H9 (cell line): ENCODE measurements at regions not wholly inside any gene's neighbourhood (a gene's known extent, or its start where the extent isn't known, plus 50 kb on each side); places are given as distances from the start of the nearest gene placed in this dataset.

Source experiments
- DNase-seq: peaks from one replicate; pipeline ENCODE4 v3.0.0-alpha.2; 2017
- H2AFZ ChIP-seq: one replicate; pipeline ENCODE4 v1.6.1; 2013; ENCODE audit warnings: mild to moderate bottlenecking, low read length, control low read depth, moderate library complexity
- H2AK5ac ChIP-seq: 2 replicates; pipeline ENCODE4 v1.6.1; 2013; ENCODE audit warnings: low read length, control low read depth, mixed read lengths; ENCODE audit not compliant: insufficient read length
- H2BK120ac ChIP-seq: one replicate; pipeline ENCODE4 v1.6.1; 2013; ENCODE audit warnings: low read depth, mild to moderate bottlenecking, low read length, control low read depth, inconsistent platforms; ENCODE audit not compliant: poor library complexity, severe bottlenecking
- H2BK12ac ChIP-seq: 2 replicates; pipeline ENCODE4 v1.6.1; 2013; ENCODE audit warnings: low read length, control low read depth, mixed read lengths, low read depth; ENCODE audit not compliant: insufficient read length
- H2BK15ac ChIP-seq: 2 replicates; pipeline ENCODE4 v1.6.1; 2013; ENCODE audit warnings: low read depth, low read length, control low read depth
- H2BK20ac ChIP-seq: one replicate; pipeline ENCODE4 v1.6.1; 2013; ENCODE audit warnings: low read depth, mild to moderate bottlenecking, low read length, control low read depth, inconsistent platforms; ENCODE audit not compliant: poor library complexity, severe bottlenecking
- H2BK5ac ChIP-seq: 2 replicates; pipeline ENCODE4 v1.6.1; 2013; ENCODE audit warnings: low read length, control low read depth, mixed read lengths; ENCODE audit not compliant: insufficient read length
- H3K14ac ChIP-seq: 2 replicates; pipeline ENCODE4 v1.6.1; 2013; ENCODE audit warnings: low read length, control low read depth; ENCODE audit not compliant: insufficient read depth
- H3K18ac ChIP-seq: 2 replicates; pipeline ENCODE4 v1.6.1; 2013; ENCODE audit warnings: low read depth, mild to moderate bottlenecking, mixed read lengths, low read length, control low read depth; ENCODE audit not compliant: insufficient read length
- H3K23ac ChIP-seq: 2 replicates; pipeline ENCODE4 v1.6.1; 2013; ENCODE audit warnings: low read length, control low read depth, mixed read lengths, low read depth; ENCODE audit not compliant: insufficient read length
- H3K23me2 ChIP-seq: 2 replicates; pipeline ENCODE4 v1.6.1; 2013; ENCODE audit warnings: low read depth, mild to moderate bottlenecking, mixed read lengths, low read length, control low read depth; ENCODE audit not compliant: insufficient read length, poor library complexity, severe bottlenecking
- H3K27ac ChIP-seq: 2 replicates; pipeline ENCODE4 v1.5.1; 2013; ENCODE audit warnings: low read length, control low read depth, mixed read lengths, low read depth; ENCODE audit not compliant: insufficient read length
- H3K27me3 ChIP-seq: 2 replicates; pipeline ENCODE4 v1.6.1; 2013; ENCODE audit warnings: low read length, control low read depth, inconsistent platforms; ENCODE audit not compliant: insufficient read depth
- H3K4ac ChIP-seq: 2 replicates; pipeline ENCODE4 v1.6.1; 2013; ENCODE audit warnings: low read depth, mild to moderate bottlenecking, control low read depth, inconsistent platforms, low read length, moderate library complexity
- H3K4me1 ChIP-seq: 2 replicates; pipeline ENCODE4 v1.6.1; 2013; ENCODE audit warnings: low read length, control low read depth, inconsistent platforms; ENCODE audit not compliant: insufficient read depth
- H3K4me2 ChIP-seq: 2 replicates; pipeline ENCODE4 v1.6.1; 2013; ENCODE audit warnings: low read length, control low read depth, mixed read lengths; ENCODE audit not compliant: insufficient read length, insufficient read depth
- H3K56ac ChIP-seq: 2 replicates; pipeline ENCODE4 v1.6.1; 2013; ENCODE audit warnings: low read depth, mild to moderate bottlenecking, mixed read lengths, low read length, control low read depth; ENCODE audit not compliant: insufficient read length
- H3K79me1 ChIP-seq: 2 replicates; pipeline ENCODE4 v1.6.1; 2013; ENCODE audit warnings: low read depth, mild to moderate bottlenecking, moderate library complexity, low read length, control low read depth, inconsistent platforms; ENCODE audit not compliant: insufficient read depth, poor library complexity, severe bottlenecking
- H3K79me2 ChIP-seq: 2 replicates; pipeline ENCODE4 v1.6.1; 2013; ENCODE audit warnings: low read length, control low read depth, inconsistent platforms; ENCODE audit not compliant: insufficient read depth
- H3K9ac ChIP-seq: 2 replicates; pipeline ENCODE4 v1.6.1; 2013; ENCODE audit warnings: low read length, control low read depth, mixed read lengths; ENCODE audit not compliant: insufficient read length; ENCODE audit errors: extremely low read depth
- H3K9me3 ChIP-seq: one replicate; pipeline ENCODE4 v1.6.1; 2013; ENCODE audit warnings: low read depth, low read length, inconsistent platforms; ENCODE audit not compliant: control insufficient read depth
- H3T11ph ChIP-seq: one replicate; pipeline ENCODE4 v1.6.1; 2013; ENCODE audit warnings: mild to moderate bottlenecking, low read length, control low read depth, inconsistent platforms
- H4K20me1 ChIP-seq: one replicate; pipeline ENCODE4 v1.6.1; 2013; ENCODE audit not compliant: control insufficient read depth, insufficient read length, insufficient read depth
- H4K5ac ChIP-seq: 2 replicates; pipeline ENCODE4 v1.6.1; 2013; ENCODE audit warnings: low read depth, mild to moderate bottlenecking, mixed read lengths, low read length, control low read depth; ENCODE audit not compliant: insufficient read length
- H4K8ac ChIP-seq: replicated peaks from 2 replicates; pipeline ENCODE4 v1.6.1; 2013; ENCODE audit warnings: low read length, control low read depth, mixed read lengths, low read depth; ENCODE audit not compliant: insufficient read length
- H4K91ac ChIP-seq: 2 replicates; pipeline ENCODE4 v1.6.1; 2013; ENCODE audit warnings: low read depth, mild to moderate bottlenecking, moderate library complexity, mixed read lengths, low read length, control low read depth; ENCODE audit not compliant: insufficient read length
- H3K27ac Mint-ChIP-seq, 3 experiments: 2 replicates in 2 of 3; 3 replicates in 1 of 3; pipeline ENCODE4 v1.8.0; 2020 to 2021; ENCODE audit warnings: mixed read lengths in 3 of 3, mild to moderate bottlenecking in 1 of 3, moderate library complexity in 1 of 3
- H3K27me3 Mint-ChIP-seq: 2 replicates; pipeline ENCODE4 v1.8.0; 2021; ENCODE audit warnings: low read depth, mild to moderate bottlenecking, moderate library complexity, mixed read lengths
- H3K36me3 Mint-ChIP-seq, 3 experiments: 2 replicates in 2 of 3; 3 replicates in 1 of 3; pipeline ENCODE4 v1.8.0; 2020 to 2021; ENCODE audit warnings: low read depth in 3 of 3, mixed read lengths in 3 of 3; ENCODE audit not compliant: insufficient read depth in 1 of 3
- H3K4me1 Mint-ChIP-seq, 2 experiments: 2 replicates each; pipeline ENCODE4 v1.8.0; 2020; ENCODE audit warnings: mixed read lengths in 2 of 2
- H3K4me3 Mint-ChIP-seq, 2 experiments: 2 replicates in 1 of 2; 3 replicates in 1 of 2; pipeline ENCODE4 v1.8.0; 2020 to 2021; ENCODE audit warnings: mild to moderate bottlenecking in 2 of 2, mixed read lengths in 2 of 2, moderate library complexity in 1 of 2
- H3K9me3 Mint-ChIP-seq, 2 experiments: 2 replicates in 1 of 2; 3 replicates in 1 of 2; pipeline ENCODE4 v1.8.0; 2020; ENCODE audit warnings: mild to moderate bottlenecking in 2 of 2, mixed read lengths in 2 of 2, moderate library complexity in 1 of 2
- CTCF ChIP-seq: fragments of 200-600 bp; sonication (generic); conservative IDR thresholded peaks from 3 replicates; pipeline ENCODE4 v1.8.0; 2021; ENCODE audit warnings: antibody characterized with exemption, mild to moderate bottlenecking
- WGBS: extraction: QIAGEN DNeasy Blood & Tissue Kit; methylation state at CpG from one replicate; pipeline ENCODE4 v1.1.7; 2013; ENCODE audit warnings: missing lambda C conversion rate, low lambda C conversion rate, mixed read lengths; ENCODE audit not compliant: insufficient read length; ENCODE audit errors: extremely low coverage; 5-methylcytosine and 5-hydroxymethylcytosine counted together

GRCh38 chr21:28458446-28458845 lies 534.2 kb downstream of the LTN1 start:
- Histone ChIP-seq H3K9me3 (no peaks in the 10 kb centered on the region), H3K56ac (no peak overlapping the region), H3K23ac (no peak overlapping the region), H2BK20ac (no peak overlapping the region), H2BK12ac (no peak overlapping the region), H3K14ac (no peak overlapping the region), H2BK5ac (no peak overlapping the region), H3K18ac (no peak overlapping the region), H3K79me2 (no peaks in the 10 kb centered on the region), H2AFZ (no peak overlapping the region), H2AK5ac (no peak overlapping the region), H3K27me3 (no peaks in the 10 kb centered on the region), H3K79me1 (no peaks in the 10 kb centered on the region), H3K4ac (no peak overlapping the region), H4K20me1 (no peaks in the 10 kb centered on the region), H3T11ph (no peak overlapping the region), H3K27ac (no peak overlapping the region), H2BK120ac (no peak overlapping the region), H4K5ac (no peak overlapping the region), H3K9ac (no peak overlapping the region), H4K8ac (no peak overlapping the region), H3K4me2 (no peak overlapping the region), H3K23me2 (no peaks in the 10 kb centered on the region), H4K91ac (no peak overlapping the region), H3K4me1 (no peaks in the 10 kb centered on the region), H2BK15ac (no peak overlapping the region)
- no peak overlapping the region for H3K27ac Mint-ChIP-seq
- no peaks in the 10 kb centered on the region for H3K27me3 Mint-ChIP-seq
- H3K4me1 Mint-ChIP-seq = no peaks in the 10 kb centered on the region
- no CpG with 5 or more reads among the region's 1 CpG for WGBS
- peaks cover 0 to 3% of the 10 kb centered on the region in 2 experiments; a peak in 2 of 5 replicates for H3K9me3 Mint-ChIP-seq
- TF ChIP-seq CTCF = no peak
- no peak overlapping the region for H3K4me3 Mint-ChIP-seq
- H3K36me3 Mint-ChIP-seq = no peaks in the 10 kb centered on the region
- DNase-seq = no peak
